AG04449 (cell line): ENCODE measurements at regions not wholly inside any gene's neighbourhood (a gene's known extent, or its start where the extent isn't known, plus 50 kb on each side); places are given as distances from the start of the nearest gene placed in this dataset.
"Not testable (repeated sequence)": the region's sequence is repeated elsewhere in the genome, so short reads cannot be mapped to it uniquely, and the experiment has no call there.

Experiments used
- CTCF ChIA-PET: fragments of 350-600 bp; formaldehyde crosslinking; extraction: SDS; loops from one replicate; lab custom pipeline; 2021; ENCODE audit warnings: antibody characterized with exemption; lab: Yijun Ruan, JAX
- POLR2A ChIA-PET: fragments of 400-600, 350-600 bp; formaldehyde crosslinking; extraction: SDS; loops from one replicate; lab custom pipeline; 2020; ENCODE audit warnings: antibody characterized with exemption, inconsistent platforms; lab: Yijun Ruan, JAX
- DNase-seq: peaks from one replicate; pipeline ENCODE4 v3.0.0-alpha.2; 2010; ENCODE audit warnings: low read depth, low spot score
- H3K4me3 ChIP-seq: 2 replicates; pipeline ENCODE4 v1.5.1; 2011; ENCODE audit warnings: low read depth, mild to moderate bottlenecking, control low read depth, low read length
- CTCF ChIP-seq: IDR thresholded peaks from one replicate; pipeline ENCODE4 v1.5.1; 2011; ENCODE audit warnings: mild to moderate bottlenecking, moderate library complexity, low read length, control low read depth, inconsistent platforms; ENCODE audit not compliant: insufficient read depth; ENCODE audit errors: missing control alignments

- ChIA-PET POLR2A (no interaction called here), CTCF (no interaction called here)
- no peak overlapping the region for H3K4me3 ChIP-seq
- no peak for TF ChIP-seq CTCF
- DNase-seq = no peak
Observed at GRCh38 chr9:75372499-75373268, 284.4 kb downstream of the OSTF1 start.

- no peak for TF ChIP-seq CTCF
- no peak for DNase-seq
- CTCF ChIA-PET = no interaction called here
- POLR2A ChIA-PET = no interaction called here
- H3K4me3 ChIP-seq = no peak overlapping the region
Observed at GRCh38 chr9:75376680-75377254, 288.5 kb downstream of the OSTF1 start.

- POLR2A ChIA-PET = no interaction called here
- CTCF ChIA-PET = no interaction called here
- TF ChIP-seq CTCF = no peak
- no peak overlapping the region for H3K4me3 ChIP-seq
- no peak for DNase-seq
Observed at GRCh38 chr9:75378036-75378435, 289.7 kb downstream of the OSTF1 start.

GRCh38 chr9:75378926-75379325 lies 290.6 kb downstream of the OSTF1 start:
- H3K4me3 ChIP-seq = no peak overlapping the region
- no peak for DNase-seq
- CTCF ChIA-PET = no interaction called here
- TF ChIP-seq CTCF = no peak
- POLR2A ChIA-PET = no interaction called here

- no peak for DNase-seq
- CTCF ChIA-PET = no interaction called here
- POLR2A ChIA-PET = no interaction called here
- H3K4me3 ChIP-seq = no peak overlapping the region
- TF ChIP-seq CTCF = no peak
Observed at GRCh38 chr9:75382126-75382525, 293.8 kb downstream of the OSTF1 start.

- CTCF ChIA-PET, POLR2A ChIA-PET, DNase-seq, H3K4me3 ChIP-seq: not testable (repeated sequence)
Observed at GRCh38 chr9:75383420-75384034, 295.2 kb downstream of the OSTF1 start.

- no peak for DNase-seq
- no peak for TF ChIP-seq CTCF
- POLR2A ChIA-PET = no interaction called here
- H3K4me3 ChIP-seq = no peak overlapping the region
- CTCF ChIA-PET = no interaction called here
Observed at GRCh38 chr9:75385236-75385635, 296.9 kb downstream of the OSTF1 start.
